DND-41 (cell line): ENCODE measurements at regions not wholly inside any gene's neighbourhood (a gene's known extent, or its start where the extent isn't known, plus 50 kb on each side); places are given as distances from the start of the nearest gene placed in this dataset.

ENCODE experiments used
- ATAC-seq: fragments of 200-7000 bp; cut with Tn5 transposase; 3 replicates; pipeline ENCODE4 v1.9.1; 2021; ENCODE audit warnings: low read depth; ENCODE audit not compliant: insufficient read depth
- DNase-seq: peaks from one replicate; pipeline ENCODE4 v3.0.0-alpha.2; 2020
- H2AFZ ChIP-seq: 2 replicates; pipeline ENCODE4 v1.6.0; 2012; ENCODE audit warnings: low read depth, low read length
- H3K27ac ChIP-seq: 2 replicates; pipeline ENCODE4 v1.5.1; 2012; ENCODE audit warnings: low read length, inconsistent platforms
- H3K27me3 ChIP-seq: fragments of 200-600 bp; sonication (generic); 2 replicates; pipeline ENCODE4 v1.6.0; 2012; ENCODE audit warnings: low read length, mild to moderate bottlenecking, inconsistent platforms; ENCODE audit not compliant: insufficient read depth, poor library complexity
- H3K36me3 ChIP-seq: 2 replicates; pipeline ENCODE4 v1.5.1; 2012; ENCODE audit warnings: low read length, inconsistent platforms; ENCODE audit not compliant: insufficient read depth
- H3K4me1 ChIP-seq: 2 replicates; pipeline ENCODE4 v1.5.1; 2012; ENCODE audit warnings: mild to moderate bottlenecking, low read length; ENCODE audit not compliant: insufficient read depth
- H3K4me2 ChIP-seq: 2 replicates; pipeline ENCODE4 v1.6.0; 2012; ENCODE audit warnings: mild to moderate bottlenecking, moderate library complexity, low read length, inconsistent platforms; ENCODE audit not compliant: insufficient read depth
- H3K4me3 ChIP-seq, 2 experiments: fragments of 200-600 bp in 1 of 2; shearing (Covaris generic) in 1 of 2; 2 replicates each; pipeline ENCODE4 v1.5.1; 2012 to 2016; ENCODE audit warnings: inconsistent platforms in 2 of 2, low read length in 2 of 2, mild to moderate bottlenecking in 2 of 2, low read depth in 1 of 2, moderate library complexity in 1 of 2
- H3K79me2 ChIP-seq: 2 replicates; pipeline ENCODE4 v1.6.0; 2012; ENCODE audit warnings: low read length, inconsistent platforms; ENCODE audit not compliant: insufficient read depth
- H3K9ac ChIP-seq: 2 replicates; pipeline ENCODE4 v1.6.0; 2012; ENCODE audit warnings: low read depth, mild to moderate bottlenecking, inconsistent platforms, low read length, moderate library complexity
- H3K9me3 ChIP-seq: 2 replicates; pipeline ENCODE4 v1.5.1; 2012; ENCODE audit warnings: low read length, moderate library complexity, mild to moderate bottlenecking, inconsistent platforms; ENCODE audit not compliant: insufficient read depth, severe bottlenecking
- H4K20me1 ChIP-seq: 2 replicates; pipeline ENCODE4 v1.6.0; 2012; ENCODE audit warnings: low read length; ENCODE audit not compliant: insufficient read depth
- CTCF ChIP-seq: IDR thresholded peaks from 2 replicates; pipeline ENCODE4 v1.5.1; 2012; ENCODE audit warnings: borderline replicate concordance, low read length, moderate library complexity, mild to moderate bottlenecking; ENCODE audit not compliant: poor library complexity, severe bottlenecking; ENCODE audit errors: extremely low read depth
- EZH2 ChIP-seq: IDR thresholded peaks from 3 replicates; pipeline ENCODE4 v1.6.1; 2012; ENCODE audit warnings: borderline replicate concordance, low read depth, mild to moderate bottlenecking, moderate library complexity, low read length, inconsistent platforms; ENCODE audit not compliant: severe bottlenecking

GRCh38 chr6:99868074-99868702 lies 125.8 kb downstream of the MCHR2 start:
- H3K27ac ChIP-seq, result no peak overlapping the region
- no peak overlapping the region for H3K4me2 ChIP-seq
- TF ChIP-seq CTCF, result peak; percentile 77
- no peak for TF ChIP-seq EZH2
- no peaks in the 10 kb centered on the region for H3K36me3 ChIP-seq
- no peak overlapping the region for H3K4me3 ChIP-seq
- ATAC-seq (peak; percentile 70), DNase-seq (peak; percentile 58)
- no peaks in the 10 kb centered on the region for H3K4me1 ChIP-seq
- H3K9ac ChIP-seq, result no peak overlapping the region
- H3K79me2 ChIP-seq, result no peaks in the 10 kb centered on the region
- peaks cover 34% of the 10 kb centered on the region for H3K27me3 ChIP-seq
- H3K9me3 ChIP-seq, result no peaks in the 10 kb centered on the region
- no peaks in the 10 kb centered on the region for H4K20me1 ChIP-seq
- H2AFZ ChIP-seq, result no peak overlapping the region
